GM12892 (cell line): ENCODE measurements at regions not wholly inside any gene's neighbourhood (a gene's known extent, or its start where the extent isn't known, plus 50 kb on each side); places are given as distances from the start of the nearest gene placed in this dataset.
"Not testable (repeated sequence)": the region's sequence is repeated elsewhere in the genome, so short reads cannot be mapped to it uniquely, and the experiment has no call there.

Experiments
- DNase-seq: peaks from one replicate; pipeline ENCODE4 v3.0.0; 2011; ENCODE audit not compliant: insufficient read length
- FAIRE-seq: peaks from 2 replicates; lab custom pipeline; 2011; peaks lifted over from hg19 to GRCh38; lab: Jason Lieb, UNC
- POLR2A ChIP-seq: IDR thresholded peaks from 2 replicates; pipeline ENCODE4 v1.6.1; 2011; ENCODE audit warnings: low read depth, low read length, control low read depth
- POLR2AphosphoS5 ChIP-seq: IDR thresholded peaks from 2 replicates; pipeline ENCODE4 v1.6.1; 2011; ENCODE audit warnings: low read depth, low read length, control low read depth
- TAF1 ChIP-seq: IDR thresholded peaks from 2 replicates; pipeline ENCODE4 v1.6.1; 2011; ENCODE audit warnings: low read depth, mild to moderate bottlenecking, control low read depth, low read length, borderline replicate concordance

DNA sequence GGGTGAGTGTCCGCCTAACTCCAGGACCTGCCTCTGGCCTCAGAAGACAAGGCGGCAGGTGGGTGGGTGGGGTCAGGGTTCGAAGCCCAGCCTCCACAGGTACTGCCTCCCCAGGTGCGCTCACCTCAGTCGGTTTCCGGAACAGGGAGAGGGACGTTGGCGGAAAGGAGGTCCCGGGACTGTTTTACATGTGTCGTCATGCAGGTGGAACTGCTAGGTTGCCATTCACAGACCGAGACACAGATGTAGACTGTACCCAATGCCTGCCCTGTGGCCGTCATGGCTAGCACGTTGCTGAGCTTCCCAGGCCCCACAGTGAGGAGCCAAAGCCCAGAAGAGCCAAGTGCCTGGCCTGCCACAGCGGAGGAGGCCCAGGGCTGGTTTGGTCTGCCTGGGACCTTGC is 284.0 kb upstream of the HS6ST1 start:
- no peak for TF ChIP-seq POLR2A
- no peak for TF ChIP-seq POLR2AphosphoS5
- no peak for TF ChIP-seq TAF1
- DNase-seq (no peak), FAIRE-seq (no peak)

GRCh38 chr2:128603411-128603924 is 284.8 kb upstream of the HS6ST1 start:
- TF ChIP-seq POLR2A (no peak), POLR2AphosphoS5 (no peak), TAF1 (no peak)
- no peak for DNase-seq
- no peak for FAIRE-seq

DNA sequence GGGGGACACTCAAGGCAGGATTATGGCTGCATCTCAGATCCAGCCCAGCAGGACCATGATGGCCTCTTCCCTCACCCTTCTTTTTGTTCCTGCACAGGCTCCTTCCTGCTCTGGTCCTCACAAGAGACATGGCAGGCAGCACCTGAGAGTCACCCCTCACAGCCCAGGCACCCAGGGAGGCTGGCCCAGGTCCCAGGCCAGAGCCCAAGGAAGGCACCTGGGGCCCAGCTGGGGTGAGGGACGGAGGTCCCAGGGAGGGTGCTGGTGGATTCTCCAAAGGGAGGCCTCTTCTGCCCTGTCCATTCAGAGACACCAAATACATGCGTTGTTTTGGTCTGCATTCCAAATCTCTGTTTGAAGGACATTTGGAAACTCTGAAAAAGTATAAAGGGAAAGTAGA is 285.4 kb upstream of the HS6ST1 start:
- no peak for TF ChIP-seq TAF1
- no peak for TF ChIP-seq POLR2AphosphoS5
- no peak for TF ChIP-seq POLR2A
- FAIRE-seq (no peak), DNase-seq (no peak)

DNA sequence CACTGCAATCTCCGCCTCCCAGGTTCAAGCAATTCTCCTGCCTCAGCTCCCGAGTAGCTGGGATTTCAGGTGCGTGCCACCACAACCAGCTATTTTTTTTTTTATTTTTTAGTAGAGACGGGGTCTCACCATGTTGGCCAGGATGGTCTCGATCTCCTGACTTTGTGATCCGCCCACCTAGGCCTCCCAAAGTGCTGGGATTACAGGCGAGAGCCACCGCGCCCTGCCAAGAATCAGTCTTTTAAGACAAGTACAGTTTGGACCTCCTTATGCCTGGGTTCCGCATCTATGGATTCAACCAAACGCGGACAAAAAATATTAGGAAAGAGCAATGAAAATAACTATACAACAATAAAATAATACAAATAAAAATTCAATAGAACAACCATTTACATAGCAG is 285.9 kb upstream of the HS6ST1 start:
- not testable (repeated sequence) for DNase-seq, FAIRE-seq

GRCh38 chr2:128605421-128605820 is 286.8 kb upstream of the HS6ST1 start:
- DNase-seq (no peak), FAIRE-seq (no peak)
- TF ChIP-seq POLR2AphosphoS5 = no peak
- no peak for TF ChIP-seq TAF1
- no peak for TF ChIP-seq POLR2A

DNA sequence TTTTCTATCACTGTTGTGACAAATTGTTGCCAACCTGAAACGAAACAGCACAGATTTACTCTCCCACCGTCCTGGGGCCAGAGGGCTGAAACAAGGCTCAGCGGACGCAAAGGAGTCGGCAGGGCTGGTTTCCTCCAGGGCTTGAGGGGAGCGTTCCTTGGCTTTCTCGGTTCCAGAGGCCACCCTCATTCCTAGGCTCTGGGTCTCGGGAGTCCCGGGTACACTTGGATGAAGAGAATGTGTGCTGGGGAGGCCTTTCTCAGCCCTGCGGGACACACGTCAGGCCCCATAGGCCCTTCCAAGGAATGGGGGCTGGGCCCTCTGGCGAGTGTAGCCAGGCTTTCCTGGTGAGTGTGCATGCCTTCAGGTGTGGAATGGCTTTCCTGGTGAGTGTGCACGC is 287.3 kb upstream of the HS6ST1 start:
- DNase-seq = no peak
- TF ChIP-seq POLR2A (no peak), POLR2AphosphoS5 (no peak), TAF1 (no peak)
- FAIRE-seq = no peak

DNA sequence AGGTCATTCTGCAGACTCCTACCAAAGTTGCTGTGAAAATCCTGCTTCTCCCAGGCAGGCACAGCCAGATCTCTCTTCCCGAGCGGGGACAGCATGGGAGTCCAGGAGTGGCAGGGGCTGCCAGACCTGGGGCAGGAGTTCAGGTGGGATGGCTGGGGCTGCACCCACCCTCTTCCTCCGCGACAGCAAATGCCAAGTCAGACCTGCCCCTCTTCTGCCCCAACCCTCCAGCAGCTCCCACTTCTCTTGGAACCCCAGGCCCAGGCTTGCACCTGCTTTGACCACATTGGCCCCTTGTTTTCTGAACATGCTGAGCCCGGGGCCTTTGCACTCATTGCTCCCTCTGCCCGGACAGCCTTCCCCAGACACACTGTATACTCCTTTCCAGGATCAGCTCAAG is 288.2 kb upstream of the HS6ST1 start:
- TF ChIP-seq POLR2AphosphoS5 = no peak
- TF ChIP-seq TAF1 = no peak
- TF ChIP-seq POLR2A = no peak
- FAIRE-seq (no peak), DNase-seq (no peak)

DNA sequence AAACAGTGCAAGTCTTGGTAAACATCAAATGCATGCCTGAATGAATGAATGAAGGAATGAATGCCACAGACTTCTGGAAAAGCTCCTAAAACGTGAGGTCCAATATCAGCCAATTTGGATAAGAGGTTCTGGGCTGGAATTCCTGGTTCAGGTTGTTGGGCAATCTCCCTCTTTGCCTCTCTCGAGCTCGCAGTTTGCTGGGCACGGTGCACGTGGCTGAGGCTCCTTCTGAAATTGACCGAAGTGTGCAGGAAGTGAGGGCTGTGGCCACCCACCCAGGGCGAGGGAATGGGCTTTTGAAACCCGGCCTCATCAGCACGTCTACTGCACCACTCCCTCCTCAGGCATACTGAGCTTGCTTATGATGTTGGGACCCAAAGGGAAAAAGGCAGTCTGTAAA is 288.8 kb upstream of the HS6ST1 start:
- DNase-seq = no peak
- TF ChIP-seq TAF1 (no peak), POLR2AphosphoS5 (no peak), POLR2A (no peak)
- FAIRE-seq = no peak

DNA sequence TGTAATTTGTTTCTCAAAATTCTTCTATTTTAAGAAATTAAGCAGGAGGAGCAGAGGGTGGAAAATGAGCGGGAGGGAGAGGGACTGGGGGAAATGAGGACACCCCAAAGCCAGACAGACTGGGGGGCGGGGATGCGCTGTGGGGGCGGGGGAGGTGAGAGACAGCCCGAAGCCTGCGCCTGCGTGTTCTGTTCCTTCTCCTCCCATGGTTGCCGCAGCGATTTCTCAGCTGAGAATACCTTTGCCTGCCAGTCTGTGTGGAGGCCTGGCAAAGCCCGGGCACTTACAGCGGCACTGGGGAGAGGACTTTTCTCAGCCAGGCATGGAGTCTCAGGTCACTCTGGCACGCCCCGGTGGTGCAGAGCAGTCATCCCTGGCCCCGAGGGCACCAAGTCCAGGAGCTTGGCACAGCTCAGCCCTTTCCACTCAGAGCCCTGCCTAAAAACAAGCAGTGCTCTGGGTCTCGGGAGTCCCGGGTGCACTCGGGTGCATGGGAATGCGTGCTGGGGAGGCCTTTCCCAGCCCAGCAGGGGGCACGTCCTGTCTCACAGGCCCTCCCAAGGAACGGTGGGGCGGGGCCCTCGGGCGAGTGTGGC is 289.3 kb upstream of the HS6ST1 start:
- TF ChIP-seq POLR2A (no peak), POLR2AphosphoS5 (no peak), TAF1 (no peak)
- DNase-seq = no peak
- FAIRE-seq = no peak

- FAIRE-seq (no peak), DNase-seq (no peak)
- no peak for TF ChIP-seq POLR2AphosphoS5
- TF ChIP-seq POLR2A = no peak
- no peak for TF ChIP-seq TAF1
These were observed 290.5 kb upstream of the HS6ST1 start for GRCh38 chr2:128608921-128609880.

DNA sequence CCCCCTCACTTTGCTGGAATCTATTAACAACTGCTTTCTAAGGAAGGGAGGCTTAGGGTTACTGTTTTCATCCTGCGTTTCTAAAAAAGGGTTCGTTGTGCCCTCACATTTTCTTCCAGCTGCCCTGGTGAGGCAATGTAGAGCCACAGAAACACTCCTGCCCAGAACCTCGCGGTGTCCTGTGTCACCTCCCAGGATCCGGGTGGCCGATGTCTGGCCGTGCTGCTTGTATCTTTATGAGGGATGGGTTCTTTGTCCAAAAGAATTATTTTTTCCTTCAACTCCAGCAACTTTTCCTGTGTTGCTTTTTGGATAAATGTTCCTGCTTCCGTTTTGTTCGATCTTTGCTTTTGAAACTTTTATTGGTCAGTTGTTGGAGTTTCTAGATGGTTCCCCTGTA is 291.8 kb upstream of the HS6ST1 start:
- TF ChIP-seq POLR2A (no peak), POLR2AphosphoS5 (no peak), TAF1 (no peak)
- FAIRE-seq (no peak), DNase-seq (no peak)
